ENCODE measurements at regions not wholly inside any gene's neighbourhood (a gene's known extent, or its start where the extent isn't known, plus 50 kb on each side); places are given as distances from the start of the nearest gene placed in this dataset.
"Not testable (repeated sequence)": the region's sequence is repeated elsewhere in the genome, so short reads cannot be mapped to it uniquely, and the experiment has no call there.

DNA sequence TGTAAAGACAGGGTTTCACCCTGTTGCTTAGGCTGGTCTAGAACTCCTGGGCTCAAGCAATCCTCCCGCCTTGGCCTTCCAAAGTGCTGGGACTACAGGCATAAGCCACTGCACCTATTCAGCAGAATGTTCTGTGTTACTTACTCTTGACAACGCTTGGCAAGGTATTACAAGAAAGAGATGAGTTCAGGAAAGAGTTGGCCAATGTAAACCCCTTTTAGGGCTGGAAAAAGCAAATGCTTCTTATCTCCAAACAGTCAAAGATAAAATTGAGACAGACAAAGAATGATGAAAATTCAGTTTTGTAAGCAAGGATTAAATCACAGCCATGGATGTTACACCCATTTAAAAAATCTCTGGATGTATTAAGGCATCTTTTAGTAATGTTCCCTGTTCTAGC, 114.0 kb upstream of the PODXL start:
- DNase-seq (ENCODE audit: low read depth): no peak

- no peak for DNase-seq (ENCODE audit: low read depth)
Observed at GRCh38 chr7:131667699-131668098, 111.3 kb upstream of the PODXL start.

- DNase-seq (ENCODE audit: low read depth): no peak
Observed at GRCh38 chr7:131665021-131665420, 108.6 kb upstream of the PODXL start.

DNA sequence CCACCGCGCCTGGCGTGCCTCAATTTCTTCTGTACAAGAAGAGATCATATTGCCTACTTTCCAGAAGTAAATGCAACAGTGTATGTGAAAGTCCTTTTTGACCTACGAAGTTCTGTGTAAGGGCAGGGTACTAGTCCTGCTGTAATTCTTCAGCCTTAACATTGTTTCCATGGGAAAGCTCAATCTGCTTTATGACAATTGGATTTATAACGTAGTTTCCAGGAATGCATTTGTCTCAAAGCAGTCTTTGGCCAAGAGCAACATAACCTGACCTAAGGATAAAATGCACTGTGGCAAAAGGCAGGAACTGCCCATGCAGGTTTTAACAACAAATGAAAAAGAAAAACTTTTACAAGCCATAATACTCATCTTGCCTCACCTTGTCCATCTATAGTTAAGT, 108.1 kb upstream of the PODXL start:
- no peak for DNase-seq (ENCODE audit: low read depth)

DNA sequence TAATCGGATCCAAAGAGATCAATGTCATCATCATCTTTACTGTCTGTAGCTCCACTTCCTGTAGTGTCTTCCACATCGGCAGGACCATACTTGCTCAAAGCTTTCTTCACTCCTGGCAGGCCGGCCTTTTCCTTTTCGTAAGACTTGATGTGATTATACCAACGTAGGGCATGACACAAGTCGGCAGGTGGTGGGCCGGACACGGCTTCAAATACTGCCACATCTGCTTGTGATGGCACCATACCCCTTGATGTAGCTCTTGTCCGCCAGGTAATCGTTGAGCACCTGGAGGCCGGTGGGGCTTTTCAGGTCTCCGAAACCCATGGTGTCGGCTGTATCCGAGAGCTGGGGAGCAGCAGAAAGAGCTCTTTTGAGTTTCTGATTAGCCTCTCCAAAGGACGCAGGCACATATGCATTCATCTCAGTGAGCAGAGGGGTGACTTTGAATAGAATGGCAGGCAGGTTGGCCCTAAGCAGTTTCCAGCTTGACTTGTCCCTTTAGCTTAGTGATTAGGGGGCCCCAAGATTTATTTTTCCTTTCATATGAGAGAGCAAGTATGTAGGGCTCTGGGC, 106.0 kb upstream of the PODXL start:
- not testable (repeated sequence) for DNase-seq (ENCODE audit: low read depth)

DNA sequence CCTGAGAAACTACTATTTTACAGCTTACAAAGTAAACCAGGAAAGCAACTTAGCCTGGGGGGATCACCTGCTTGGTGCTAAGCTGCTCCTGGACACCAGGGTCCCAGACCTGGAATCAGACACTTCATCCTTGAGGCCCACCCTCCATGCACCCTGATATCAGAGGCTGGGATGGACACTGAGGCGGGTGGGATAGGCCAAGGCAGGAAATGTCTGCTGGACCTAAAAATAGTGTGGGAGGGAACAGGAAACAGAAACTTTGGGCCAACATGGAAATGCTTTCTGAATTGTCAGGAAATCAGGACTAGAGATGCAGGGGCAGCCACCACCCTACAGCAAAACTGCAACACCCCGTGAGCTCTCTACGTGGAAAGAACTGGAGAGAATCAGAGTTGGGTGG, 101.5 kb upstream of the PODXL start:
- DNase-seq (ENCODE audit: low read depth): no peak

- DNase-seq (ENCODE audit: low read depth): no peak
Observed at GRCh38 chr7:131656980-131657723, 100.7 kb upstream of the PODXL start.

DNA sequence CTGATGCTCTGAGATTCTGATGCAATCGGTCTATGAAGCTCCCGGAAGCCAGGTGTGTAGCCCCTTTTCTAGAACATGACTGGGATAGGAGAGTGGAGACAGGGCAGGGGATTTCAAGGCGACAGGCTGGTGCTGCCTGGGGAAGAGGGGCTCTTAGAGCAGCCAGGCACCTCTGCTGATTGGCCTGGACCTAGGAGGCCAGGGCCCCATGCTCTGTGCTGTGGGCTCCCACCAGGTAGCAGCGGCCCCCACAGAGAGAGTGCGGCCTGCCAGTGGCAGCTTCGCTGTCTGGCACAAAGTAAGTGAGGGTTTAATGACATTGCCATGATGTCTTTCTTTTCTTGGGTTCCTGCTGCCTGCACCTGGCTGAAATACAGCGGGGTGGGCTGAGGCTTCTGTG, 99.4 kb upstream of the PODXL start:
- no peak for DNase-seq (ENCODE audit: low read depth)

DNA sequence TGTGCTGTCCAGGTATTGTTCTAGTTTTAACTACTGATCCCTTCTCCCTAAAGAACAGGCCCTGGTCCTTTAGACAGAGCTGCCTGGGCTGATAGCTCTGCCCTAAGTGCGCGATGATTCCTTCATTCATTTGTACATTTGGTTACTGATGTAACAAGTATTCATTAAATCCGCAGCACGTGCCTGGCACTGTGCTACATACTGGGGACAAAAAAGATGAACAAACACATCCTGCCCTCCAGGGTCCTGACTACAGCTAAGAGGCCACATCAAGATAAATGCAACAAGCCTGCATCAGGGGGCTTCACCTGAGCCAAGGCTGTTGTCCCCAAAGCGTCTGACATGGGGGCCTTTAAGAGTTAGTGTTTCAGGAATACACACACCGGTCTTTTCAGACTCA, 99.0 kb upstream of the PODXL start:
- no peak for DNase-seq (ENCODE audit: low read depth)

DNA sequence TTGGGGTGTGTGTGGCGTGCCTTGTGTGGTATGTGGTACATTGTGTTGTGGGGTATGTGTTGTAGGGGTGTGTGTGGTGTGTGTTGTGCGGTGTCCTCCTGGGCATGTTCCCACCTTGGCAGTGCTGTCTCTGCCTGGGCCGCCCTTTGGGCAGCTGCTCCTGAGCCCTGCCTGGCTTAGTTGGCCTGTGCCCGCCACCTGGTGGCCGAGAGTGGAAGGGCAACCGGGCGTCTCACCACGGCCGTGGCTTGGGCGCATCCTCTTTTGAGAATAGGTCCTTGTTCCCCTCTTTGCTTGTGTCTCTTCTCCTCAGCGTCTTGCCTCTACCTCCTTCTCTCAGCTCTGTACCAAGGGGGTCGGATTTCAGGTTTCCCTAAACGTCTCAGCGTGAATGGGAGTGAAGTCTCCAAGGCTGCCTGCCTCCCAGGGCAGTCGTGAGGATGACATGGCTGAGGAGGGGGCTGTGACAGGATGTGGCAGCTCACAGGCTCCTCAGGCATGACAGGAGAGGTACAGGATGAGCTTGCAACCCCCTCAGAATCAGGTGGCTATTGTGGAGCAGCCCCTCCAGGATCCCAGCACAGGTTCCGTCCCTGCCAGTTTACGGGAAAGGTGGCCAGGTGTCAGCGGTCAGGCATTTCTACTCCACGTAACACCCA, 98.4 kb upstream of the PODXL start:
- peak; percentile 77 for DNase-seq (ENCODE audit: low read depth)

DNA sequence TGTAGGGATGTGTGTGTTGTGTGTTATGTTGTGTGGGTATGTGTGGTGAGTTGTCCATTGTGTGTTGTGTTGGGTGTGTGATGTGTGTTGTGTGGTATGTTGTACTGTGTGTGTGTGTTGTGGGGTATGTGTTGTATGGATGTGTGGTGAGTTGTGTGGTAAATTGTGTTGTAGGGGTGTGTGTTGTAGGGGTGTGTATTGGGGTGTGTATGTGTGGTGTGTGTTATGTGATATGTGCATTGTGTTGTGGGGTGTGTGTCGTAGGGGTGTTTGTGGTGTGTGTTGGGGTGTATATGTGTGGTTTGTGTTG, 97.8 kb upstream of the PODXL start:
- no peak for DNase-seq (ENCODE audit: low read depth)

GRCh38 chr7:131653418-131654248, 97.2 kb upstream of the PODXL start:
- no peak for DNase-seq (ENCODE audit: low read depth)

- no peak for DNase-seq (ENCODE audit: low read depth)
Observed at GRCh38 chr7:131652934-131653333, 96.5 kb upstream of the PODXL start.

DNA sequence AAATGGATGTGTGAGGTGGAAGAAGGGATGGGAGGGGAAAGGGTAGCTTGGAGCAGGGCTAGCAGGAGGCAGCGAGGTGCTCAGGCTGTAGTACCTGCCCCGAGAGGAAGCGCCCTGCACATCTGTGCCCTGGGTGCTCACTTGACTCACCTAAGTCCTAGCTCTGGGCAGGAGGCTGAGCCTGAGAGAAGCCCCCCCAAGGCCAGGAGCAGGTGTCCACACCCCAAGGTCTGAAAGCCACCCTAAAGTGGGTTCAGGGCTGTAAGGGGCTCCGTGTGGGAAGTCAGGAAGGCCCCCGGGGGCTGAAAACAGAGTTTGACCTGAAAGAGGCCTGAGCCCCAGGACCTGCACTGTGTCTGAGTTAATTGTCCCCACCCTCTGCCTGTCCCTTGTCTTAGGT, 95.8 kb upstream of the PODXL start:
- no peak for DNase-seq (ENCODE audit: low read depth)

DNA sequence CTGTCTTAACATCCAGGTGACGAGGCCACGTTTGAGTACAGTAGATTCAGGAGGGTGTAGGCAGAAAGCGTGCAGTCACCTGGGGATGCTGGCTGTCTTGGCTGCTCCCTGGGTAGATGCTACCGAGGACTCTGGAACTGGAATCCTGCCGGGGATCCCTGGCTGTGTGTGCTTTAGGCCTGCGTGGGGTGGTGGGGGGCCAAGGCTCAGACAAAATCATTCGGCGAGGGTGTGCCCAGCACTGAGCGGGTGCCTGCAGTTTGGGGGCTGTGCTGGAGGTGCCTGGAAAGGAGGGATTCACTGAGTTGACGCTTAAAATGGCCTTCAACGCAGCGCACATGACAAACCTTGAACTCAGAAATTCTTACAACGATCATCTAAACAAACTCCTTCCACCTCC, 93.5 kb upstream of the PODXL start:
- DNase-seq (ENCODE audit: low read depth): no peak

DNA sequence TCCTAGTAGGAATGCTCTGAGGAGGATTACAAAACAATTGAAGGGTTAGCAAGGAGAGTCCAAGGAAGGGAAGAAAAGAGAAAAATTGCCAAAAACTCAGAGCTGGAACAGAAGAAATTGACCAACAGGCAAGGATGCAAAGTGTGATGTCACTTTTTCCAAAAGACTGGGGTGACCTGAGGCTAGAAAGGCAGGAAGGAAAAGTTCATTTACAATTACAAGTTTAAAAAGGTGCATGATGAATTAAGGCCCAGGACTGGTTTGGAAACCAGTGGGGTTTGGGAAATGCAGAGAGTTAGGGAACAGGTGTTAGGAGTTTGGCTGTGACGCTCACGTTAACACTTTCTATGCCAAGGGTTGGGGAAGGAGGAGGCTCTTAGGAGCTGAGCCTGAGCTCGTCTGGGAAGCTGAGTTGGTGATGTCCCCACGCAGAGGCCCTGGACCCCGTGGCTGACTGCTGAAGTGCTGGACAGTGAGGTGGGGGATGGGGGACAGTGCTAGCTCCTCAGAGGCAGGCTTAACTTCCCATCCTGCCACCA, 92.6 kb upstream of the PODXL start:
- DNase-seq (ENCODE audit: low read depth): no peak

GRCh38 chr7:131648491-131648890, 92.1 kb upstream of the PODXL start:
- DNase-seq (ENCODE audit: low read depth): no peak

GRCh38 chr7:131646203-131646602, 89.8 kb upstream of the PODXL start:
- no peak for DNase-seq (ENCODE audit: low read depth)

DNA sequence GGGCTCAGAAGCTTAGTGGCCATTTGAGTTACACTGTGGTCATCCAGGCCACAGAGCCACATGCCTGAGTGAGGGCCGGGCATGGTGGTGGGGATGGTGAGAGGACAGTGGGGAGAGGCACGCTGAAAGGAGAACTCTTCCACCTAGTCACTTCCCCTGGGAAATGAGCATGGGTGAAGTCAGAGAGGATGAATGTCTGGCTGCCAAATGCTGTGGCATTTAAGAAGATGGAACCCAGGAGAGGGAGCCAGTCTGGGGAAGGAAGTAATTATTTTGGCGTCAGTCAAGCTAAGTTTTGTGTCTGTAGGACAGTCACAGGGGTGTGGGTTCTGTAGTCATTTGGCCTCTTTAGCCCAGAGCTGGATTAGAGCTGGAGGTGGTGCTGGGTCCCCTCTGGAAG, 86.0 kb upstream of the PODXL start:
- DNase-seq (ENCODE audit: low read depth): no peak

GRCh38 chr7:131640686-131641085, 84.3 kb upstream of the PODXL start:
- no peak for DNase-seq (ENCODE audit: low read depth)

- no peak for DNase-seq (ENCODE audit: low read depth)
Observed at GRCh38 chr7:131638641-131639430, 82.4 kb upstream of the PODXL start.

DNA sequence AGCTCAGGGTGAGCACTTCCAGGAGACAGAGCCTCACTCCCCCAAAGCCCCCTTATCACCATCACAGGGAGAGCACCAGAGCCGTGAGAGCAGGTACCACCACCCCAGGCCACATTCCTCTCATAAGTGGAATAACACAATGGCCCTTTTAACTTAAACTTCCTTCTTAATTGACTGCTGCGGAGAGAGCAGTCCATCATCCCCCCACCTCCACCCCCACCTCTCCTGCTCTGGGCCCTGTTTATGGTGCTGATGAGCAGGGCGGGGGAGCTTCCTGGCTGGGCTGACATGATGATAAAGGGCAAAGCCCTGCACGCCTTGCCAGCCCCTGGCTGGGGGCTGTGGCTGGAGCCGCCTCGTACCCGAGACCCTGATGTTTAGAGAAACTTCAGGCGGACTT, 81.4 kb upstream of the PODXL start:
- no peak for DNase-seq (ENCODE audit: low read depth)

Data from activated T-cell treated with anti-CD3 and anti-CD28 coated beads for 48 hours (primary cell).